K562 (cell line): ENCODE measurements at regions not wholly inside any gene's neighbourhood (a gene's known extent, or its start where the extent isn't known, plus 50 kb on each side); places are given as distances from the start of the nearest gene placed in this dataset.

Experiments
- CTCF ChIP-seq, 3 experiments: IDR thresholded peaks in 2 of 3; conservative IDR thresholded peaks in 1 of 3; 2 replicates each; pipeline ENCODE4 v1.5.1; 2011 to 2012; ENCODE audit warnings: low read length in 3 of 3, mild to moderate bottlenecking in 3 of 3, control low read depth in 2 of 3, improper control_type of control experiment in 1 of 3, inconsistent platforms in 1 of 3, low read depth in 1 of 3, mixed read lengths in 1 of 3, moderate library complexity in 1 of 3; ENCODE audit not compliant: insufficient read depth in 2 of 3
- KDM1A ChIP-seq, 2 experiments: fragments of 450-650 bp; IDR thresholded peaks; 2 replicates each; pipeline ENCODE4 v1.6.1; 2016; ENCODE audit warnings: mild to moderate bottlenecking in 2 of 2
- RBBP5 ChIP-seq: fragments of 200-600 bp; sonication (generic); IDR thresholded peaks from 2 replicates; pipeline ENCODE4 v1.6.1; 2012; ENCODE audit warnings: borderline replicate concordance, mild to moderate bottlenecking, low read length, control low read depth, inconsistent platforms; ENCODE audit not compliant: insufficient read depth, poor library complexity, severe bottlenecking
- ZNF699 ChIP-seq: fragments of 250-450 bp; sonication (Bioruptor Pico); IDR thresholded peaks from 2 replicates; pipeline ENCODE4 v1.8.0; 2021; ENCODE audit warnings: mild to moderate bottlenecking, moderate library complexity; ENCODE audit not compliant: insufficient replicate concordance
- TF ChIP-seq, protein P1 (sequence below), 2 experiments: fragments of 200-800 bp in 1 of 2; sonication (Bioruptor generic) in 1 of 2; sonication (generic) in 1 of 2; formaldehyde crosslinking in 1 of 2; IDR thresholded peaks in 1 of 2; conservative IDR thresholded peaks in 1 of 2; 2 replicates each; pipeline versions ENCODE4 v1.5.0 to v1.6.1; 2016 to 2020; ENCODE audit warnings: missing compliant biosample characterization in 1 of 2, missing genetic modification characterization in 1 of 2, missing genetic modification reagents in 1 of 2

GRCh38 chr3:99013777-99014315, 112.4 kb upstream of the DCBLD2 start:
- TF ChIP-seq RBBP5 (no peak), ZNF699 (CRISPR knock-in tag) (no peak), CTCF (IDR thresholded peaks at IDR 0.05 in 2 of 3, conservative IDR thresholded peaks at IDR 0.05 in 1 of 3; ENCODE audit: insufficient read depth in 2 of 3, low read depth in 1 of 3, low read length in 3 of 3) (no peak), KDM1A (IDR thresholded peaks at IDR 0.05) (no peak)
- TF ChIP-seq, protein P1, sequence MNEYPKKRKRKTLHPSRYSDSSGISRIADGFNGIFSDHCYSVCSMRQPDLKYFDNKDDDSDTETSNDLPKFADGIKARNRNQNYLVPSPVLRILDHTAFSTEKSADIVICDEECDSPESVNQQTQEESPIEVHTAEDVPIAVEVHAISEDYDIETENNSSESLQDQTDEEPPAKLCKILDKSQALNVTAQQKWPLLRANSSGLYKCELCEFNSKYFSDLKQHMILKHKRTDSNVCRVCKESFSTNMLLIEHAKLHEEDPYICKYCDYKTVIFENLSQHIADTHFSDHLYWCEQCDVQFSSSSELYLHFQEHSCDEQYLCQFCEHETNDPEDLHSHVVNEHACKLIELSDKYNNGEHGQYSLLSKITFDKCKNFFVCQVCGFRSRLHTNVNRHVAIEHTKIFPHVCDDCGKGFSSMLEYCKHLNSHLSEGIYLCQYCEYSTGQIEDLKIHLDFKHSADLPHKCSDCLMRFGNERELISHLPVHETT (CRISPR knock-in tag; conservative IDR thresholded peaks at IDR 0.05 in 1 of 2, IDR thresholded peaks at IDR 0.05 in 1 of 2): no peak
